Activated CD8-positive, alpha-beta memory T cell treated with anti-CD3 and anti-CD28 coated beads for 1 hour (primary cell): ENCODE measurements at regions not wholly inside any gene's neighbourhood (a gene's known extent, or its start where the extent isn't known, plus 50 kb on each side); places are given as distances from the start of the nearest gene placed in this dataset.
"Not testable (repeated sequence)": the region's sequence is repeated elsewhere in the genome, so short reads cannot be mapped to it uniquely, and the experiment has no call there.

Source experiments
- DNase-seq, 2 donors: peaks; one replicate each; pipeline ENCODE4 v3.0.0-alpha.2; 2020; ENCODE audit warnings: low read depth in 1 of 2; ENCODE audit errors: extremely low read depth in 1 of 2

DNA sequence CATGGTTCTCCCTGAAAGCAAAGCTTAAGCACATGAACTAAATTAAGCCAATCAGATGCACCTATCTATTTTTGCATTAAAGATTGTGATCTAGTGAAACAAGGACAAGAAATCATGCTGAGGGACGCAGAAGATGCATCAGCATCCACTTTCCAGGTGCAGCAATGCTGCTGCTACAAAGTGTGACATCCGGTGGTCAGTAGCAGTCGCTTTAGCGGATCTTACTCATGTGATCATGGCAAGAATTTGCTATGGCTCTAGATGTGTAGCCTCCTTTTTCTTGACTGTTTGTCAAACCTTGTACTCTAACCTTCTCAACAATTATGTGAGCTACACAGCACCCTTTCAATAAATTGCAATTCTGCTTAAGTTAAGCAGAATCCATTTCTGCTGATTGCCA lies 126.8 kb upstream of the SMLR1 start:
- DNase-seq: no peak

DNA sequence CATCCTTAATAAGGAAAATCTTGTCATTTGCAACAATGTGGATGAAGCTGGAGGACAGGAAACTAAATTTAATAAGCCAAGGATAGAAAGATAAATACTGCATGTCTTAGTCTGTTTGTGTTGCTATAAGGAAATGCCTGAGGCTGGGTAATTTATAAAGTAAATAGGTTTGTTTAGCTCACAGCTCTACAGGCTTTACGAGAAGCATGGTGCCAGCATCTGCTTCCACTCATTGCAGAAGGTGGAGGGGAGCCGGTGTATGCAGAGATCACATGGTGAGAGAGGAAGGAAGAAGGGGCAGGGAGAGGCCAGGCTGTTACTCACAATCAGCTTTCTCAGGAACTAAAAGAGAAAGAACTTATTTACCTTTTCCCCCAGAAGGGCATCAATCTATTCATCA lies 118.9 kb upstream of the SMLR1 start:
- no peak for DNase-seq

DNA sequence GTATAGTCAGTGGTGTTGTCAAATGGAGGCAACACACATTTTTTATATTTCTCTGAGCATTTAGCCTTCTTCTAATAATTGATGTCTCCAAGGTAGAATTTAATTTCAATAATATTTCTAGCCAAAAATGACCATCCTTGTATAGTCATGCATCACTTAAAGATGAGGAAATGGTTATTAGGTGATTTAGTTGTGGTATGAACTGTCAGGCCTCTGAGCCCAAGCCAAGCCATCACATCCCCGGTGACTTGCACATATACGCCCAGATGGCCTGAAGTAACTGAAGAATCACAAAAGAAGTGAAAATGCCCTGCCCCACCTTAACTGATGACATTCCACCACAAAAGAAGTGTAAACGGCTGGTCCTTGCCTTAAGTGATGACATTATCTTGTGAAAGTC lies 115.6 kb upstream of the SMLR1 start:
- not testable (repeated sequence) for DNase-seq

DNA sequence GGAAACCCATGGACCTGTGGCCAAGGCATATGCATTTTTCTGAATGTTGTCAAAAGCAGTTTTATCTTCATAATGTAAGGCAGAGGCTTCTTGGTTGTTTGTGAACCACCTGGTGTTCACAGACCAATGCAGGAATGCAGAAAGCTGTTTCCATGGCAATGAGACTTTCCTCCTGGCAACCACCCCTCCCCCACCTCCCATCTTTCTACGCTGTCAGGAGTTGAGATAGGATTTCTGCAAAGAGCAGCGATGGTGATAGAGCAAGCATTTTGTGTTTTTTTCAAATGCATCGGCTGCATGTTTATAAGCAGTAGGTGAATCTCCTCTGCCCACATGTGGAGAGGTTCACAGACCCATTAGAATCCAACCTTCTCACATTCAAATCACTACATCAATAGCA lies 114.1 kb upstream of the SMLR1 start:
- no peak for DNase-seq

DNA sequence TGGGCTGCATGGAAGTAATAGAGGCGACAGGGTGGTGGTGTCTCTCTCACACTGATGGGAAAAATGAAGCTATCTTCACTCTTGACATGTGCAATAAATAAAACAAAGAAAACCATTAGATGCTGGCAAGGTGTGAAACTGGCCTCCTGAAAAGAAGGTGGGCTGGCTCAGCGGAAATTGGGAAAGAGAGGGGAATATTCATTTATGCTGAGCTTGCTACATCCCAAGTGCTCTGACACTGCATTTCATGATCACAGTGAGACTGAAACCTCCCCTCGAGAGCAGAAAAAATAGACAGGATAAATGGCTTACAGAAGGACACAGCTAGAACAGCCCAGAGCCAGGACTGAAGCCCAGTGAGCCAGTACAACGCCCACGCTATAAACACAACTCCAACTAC lies 112.1 kb upstream of the SMLR1 start:
- no peak for DNase-seq

DNA sequence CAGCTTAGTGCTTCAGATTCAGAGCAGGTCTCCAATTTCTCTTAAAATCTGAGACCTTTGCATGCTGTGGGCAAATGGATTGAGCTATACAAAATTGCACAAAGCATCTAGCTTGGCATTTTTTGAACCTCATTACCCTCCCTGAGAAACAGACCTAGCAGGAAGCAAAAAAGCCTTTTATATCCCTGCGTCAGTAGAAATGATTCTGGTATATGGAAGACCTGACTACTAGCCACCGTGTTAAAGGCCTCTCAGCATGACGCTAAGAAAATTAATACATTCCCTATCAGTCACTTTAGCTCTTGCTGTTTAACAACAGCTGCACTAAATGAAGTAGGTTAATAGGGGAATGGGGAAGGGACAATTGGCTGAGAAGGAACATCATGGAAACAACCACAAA lies 110.7 kb upstream of the SMLR1 start:
- DNase-seq: no peak

DNA sequence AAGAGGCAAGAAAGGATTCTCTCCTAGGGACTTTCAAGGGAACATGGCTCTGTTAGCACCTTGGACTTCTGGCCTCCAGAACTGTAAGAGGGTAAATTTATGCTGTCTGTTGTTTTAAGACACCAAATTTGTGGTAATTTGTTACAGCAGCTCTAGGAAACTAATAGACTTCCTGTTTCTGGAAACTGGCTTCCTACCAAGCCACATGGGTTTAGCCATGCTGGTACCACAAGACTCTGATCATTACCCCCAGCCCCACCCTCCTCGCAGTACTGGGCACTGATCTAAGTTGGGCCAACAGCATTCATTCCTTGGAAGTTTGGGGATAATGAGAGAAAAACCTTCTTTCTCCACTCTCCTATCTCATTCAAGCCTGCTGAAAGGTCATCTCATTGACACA lies 109.5 kb upstream of the SMLR1 start:
- DNase-seq: no peak

DNA sequence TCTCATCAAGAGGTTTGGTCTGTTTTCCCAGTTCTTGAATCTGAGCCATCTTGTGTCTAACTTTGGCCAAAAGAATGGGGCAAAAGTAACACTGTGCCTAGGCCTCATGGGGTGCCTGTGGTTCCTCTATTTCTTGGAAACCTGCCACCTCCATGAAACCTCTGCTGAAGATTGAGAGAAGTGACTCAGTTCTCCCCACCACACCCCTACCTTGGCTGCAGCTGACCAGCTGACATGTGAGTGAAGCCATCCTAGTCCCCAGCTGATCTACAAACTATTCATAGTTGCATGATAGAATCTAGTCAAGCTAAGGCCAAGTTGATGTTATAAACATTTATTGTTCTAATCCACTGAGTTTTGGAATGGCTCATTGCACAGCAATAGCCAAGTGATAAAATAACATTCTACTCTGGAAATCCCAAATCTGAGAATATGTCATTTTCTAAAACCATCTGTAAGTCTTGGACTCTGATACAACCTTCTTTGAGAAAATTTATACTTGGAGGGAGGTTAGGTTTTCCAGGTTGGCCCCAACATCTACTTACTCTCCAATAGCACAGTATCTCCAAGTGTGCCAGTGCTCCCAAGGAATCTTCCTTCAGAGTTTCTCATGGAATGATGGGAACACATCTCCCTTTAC lies 107.0 kb upstream of the SMLR1 start:
- DNase-seq: no peak

DNA sequence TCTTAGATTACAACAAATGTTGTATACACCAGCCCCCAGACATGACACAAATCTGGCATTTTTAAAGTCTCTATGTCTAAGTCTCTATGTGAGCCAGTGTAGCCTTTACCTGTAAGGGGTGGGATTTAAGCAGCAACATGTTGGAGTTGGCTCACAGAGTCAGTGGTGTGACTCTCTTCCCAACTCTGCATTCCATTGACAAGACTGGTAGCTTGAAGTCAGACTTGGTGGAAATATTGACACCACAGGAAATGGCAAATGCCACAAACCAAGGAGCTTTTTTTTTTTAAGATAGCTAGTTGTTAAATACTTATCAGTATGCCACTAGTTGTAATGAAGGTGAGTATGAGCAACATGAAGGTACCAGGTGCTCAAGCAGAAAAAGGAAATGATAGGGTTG lies 103.1 kb upstream of the SMLR1 start:
- no peak for DNase-seq

DNA sequence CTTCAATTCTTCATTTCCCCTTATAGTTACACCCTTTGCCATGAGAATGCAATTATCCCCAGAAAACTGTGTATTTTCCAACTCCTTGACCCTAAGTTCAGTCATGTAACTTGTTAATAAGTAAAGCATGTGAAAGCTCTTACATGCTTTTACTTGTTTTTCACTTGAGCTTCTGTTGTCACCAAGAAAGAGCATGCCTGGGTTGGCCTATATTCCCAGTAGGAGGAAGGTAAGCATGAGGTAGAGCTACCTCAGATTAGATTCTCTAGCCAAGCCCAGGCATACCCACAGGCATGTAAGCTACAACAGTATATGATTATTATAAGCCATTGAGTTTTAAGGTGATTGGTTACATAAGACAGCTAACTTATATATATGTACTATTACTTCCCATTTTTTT lies 101.7 kb upstream of the SMLR1 start:
- no peak for DNase-seq

DNA sequence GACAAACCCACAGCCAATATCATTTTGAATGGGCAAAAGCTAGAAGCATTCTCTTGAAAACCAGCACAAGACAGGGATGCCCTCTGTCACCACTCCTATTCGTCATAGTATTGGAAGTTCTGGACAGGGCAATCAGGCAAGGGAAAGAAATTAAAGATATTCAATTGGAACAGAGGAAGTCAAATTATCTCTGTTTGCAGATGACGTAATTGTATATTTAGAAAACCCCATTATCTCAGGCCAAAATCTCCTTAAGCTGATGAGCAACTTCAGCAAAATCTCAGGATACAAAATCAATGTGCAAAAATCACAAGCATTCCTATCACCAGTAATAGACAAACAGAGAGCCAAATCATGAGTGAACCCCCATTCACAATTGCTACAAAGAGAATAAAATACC lies 99.1 kb upstream of the SMLR1 start:
- not testable (repeated sequence) for DNase-seq

DNA sequence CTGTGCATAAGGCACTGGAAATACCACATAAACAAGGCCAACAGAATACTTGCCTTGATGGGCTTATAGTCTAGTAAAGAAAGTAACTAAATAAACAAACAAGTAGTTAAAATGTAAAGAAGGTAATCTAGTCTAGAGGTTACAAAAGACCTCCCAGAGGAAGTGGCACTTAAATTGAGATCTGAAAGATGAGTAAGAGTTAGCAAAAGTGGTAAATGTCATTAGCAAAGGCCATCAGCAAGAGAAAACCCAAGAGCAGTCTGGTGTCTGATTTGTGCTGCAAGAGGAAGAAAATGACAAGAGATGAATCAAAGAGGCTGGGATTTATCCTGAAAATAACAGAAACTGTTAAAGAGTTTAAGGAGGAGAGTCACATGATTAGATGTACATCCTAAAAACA lies 96.6 kb upstream of the SMLR1 start:
- DNase-seq: no peak

DNA sequence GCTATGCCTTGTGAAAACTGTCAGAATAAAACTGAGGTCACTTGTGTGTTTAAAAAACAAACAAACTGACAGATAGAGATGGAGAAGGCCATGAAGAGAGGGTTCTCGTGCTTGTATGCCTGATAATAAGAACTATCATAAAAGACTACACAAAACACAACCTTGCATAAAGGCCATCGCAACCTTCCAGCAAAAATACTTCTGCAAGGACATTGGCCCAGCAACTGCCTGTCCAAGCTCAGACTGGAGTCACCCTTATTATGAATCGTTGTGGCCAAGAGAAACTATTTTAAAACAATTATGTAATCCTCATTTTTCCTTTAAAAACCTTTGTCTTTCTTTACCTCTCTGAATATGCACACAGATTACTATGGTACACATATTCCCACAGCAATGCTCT lies 93.0 kb upstream of the SMLR1 start:
- DNase-seq: no peak

DNA sequence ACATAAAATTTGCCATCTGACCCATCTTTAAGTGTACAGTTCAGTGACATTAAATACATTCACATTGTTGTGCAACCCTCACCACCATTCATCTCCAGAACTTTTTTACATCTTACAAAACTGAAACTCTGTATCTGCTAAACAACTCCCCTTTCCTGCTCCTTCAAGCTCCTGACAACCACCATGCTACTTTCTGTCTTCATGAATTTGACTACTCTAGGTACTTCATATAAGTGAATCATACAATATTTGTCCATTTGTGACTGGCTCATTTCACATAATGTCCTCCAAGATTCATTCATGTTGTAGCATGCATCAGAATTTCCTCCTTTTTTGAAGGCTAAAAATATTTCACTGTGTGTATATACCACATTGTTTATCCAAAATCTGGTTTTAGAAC lies 86.9 kb upstream of the SMLR1 start:
- DNase-seq: no peak

DNA sequence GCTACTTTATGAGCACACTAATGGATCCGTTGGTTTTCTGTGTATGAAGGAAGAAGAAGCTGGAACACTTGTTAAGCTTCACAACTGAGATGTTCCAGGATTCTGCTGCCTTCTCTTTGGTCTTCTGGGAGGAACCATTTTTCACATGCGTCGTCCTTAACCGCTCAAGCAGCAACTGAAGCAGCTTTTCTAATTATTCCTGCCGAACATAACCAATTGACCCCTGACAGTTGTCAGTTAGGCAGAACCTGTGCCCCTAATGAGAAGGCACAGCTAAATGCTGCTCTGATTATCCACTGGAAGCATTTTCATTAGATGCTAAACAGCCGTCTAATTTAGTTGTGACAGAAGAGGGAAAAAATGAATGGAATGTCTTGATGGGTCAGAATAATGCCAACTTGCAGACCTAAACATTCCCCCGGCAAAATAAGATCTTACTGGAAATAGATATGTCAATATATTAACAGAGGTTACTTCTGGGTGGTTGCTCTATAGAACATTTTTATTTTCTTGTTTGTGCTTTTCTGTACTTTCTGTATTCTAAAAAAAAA lies 85.0 kb upstream of the SMLR1 start:
- DNase-seq: no peak

DNA sequence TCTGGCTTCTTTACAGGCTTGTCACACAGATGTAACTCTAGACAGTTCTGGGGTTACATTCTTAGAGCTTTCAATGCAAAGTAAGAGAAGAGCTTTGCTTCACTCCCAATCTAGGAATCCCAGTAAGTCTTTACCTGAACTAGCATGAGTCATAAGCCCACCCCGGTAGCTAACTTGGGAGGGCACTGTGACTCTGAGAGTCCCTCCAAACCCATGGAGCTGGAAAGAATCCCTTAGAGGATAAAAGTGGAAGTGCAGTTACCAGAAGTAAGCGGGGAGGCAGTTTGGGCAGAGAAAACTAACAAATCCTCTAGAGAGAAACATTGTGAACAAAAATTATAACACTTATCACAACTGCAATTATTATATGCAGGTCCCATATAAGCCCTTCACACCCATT lies 84.0 kb upstream of the SMLR1 start:
- DNase-seq: no peak

DNA sequence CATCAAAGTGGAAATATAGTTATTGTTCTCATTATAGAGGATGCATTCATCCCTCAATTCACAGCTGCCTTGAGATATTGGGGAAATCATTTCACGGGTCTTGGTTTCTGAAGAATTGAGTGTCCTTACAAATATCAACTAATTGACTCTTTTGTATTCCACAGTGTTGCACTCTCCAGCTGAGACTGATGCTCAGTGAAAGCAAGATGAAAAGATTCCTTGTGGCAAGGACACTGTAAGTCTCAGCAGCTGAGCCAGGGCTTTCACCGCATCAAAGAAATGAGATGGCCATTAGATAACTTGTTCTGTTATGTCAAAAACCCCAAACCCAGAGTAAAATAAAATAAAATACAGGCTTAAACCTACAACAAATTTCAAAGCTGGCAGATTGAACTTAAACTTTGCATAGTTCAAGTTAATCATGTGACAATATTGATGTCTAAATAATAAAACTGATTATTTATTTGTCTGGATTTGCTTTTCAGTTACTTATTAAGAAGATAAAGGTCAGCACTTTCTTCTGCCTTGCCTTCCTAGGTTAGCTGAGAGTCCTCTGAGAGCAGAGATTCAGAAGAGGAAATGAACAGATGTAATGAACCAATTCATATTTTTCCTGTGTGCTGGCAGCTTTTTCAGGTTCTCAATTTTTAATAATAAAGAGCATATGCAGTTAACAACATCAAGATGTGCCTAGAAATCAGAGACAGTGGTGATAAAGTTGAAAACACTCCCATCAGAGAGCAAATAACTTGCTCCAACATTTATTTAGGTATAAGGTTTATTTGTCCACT lies 82.4 kb upstream of the SMLR1 start:
- no peak for DNase-seq

DNA sequence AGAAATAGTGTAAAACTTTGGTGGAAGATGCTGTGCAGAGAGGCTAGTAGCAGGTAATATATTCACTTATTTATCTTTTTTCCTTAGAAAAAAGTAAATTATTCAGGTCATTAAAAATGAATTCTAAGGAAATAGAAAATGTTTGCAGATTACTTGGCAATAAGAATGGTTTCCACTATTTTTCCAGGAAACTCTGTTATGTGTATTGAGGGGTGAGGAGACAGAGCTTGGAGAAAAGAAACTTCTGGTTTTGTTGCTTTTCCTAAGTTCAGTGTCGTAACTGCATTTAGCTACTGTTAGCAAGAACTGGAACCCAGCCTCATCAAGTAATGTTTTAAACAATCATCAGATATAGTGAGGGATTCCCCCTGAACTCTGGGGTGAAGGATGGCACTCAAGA lies 79.2 kb upstream of the SMLR1 start:
- no peak for DNase-seq

DNA sequence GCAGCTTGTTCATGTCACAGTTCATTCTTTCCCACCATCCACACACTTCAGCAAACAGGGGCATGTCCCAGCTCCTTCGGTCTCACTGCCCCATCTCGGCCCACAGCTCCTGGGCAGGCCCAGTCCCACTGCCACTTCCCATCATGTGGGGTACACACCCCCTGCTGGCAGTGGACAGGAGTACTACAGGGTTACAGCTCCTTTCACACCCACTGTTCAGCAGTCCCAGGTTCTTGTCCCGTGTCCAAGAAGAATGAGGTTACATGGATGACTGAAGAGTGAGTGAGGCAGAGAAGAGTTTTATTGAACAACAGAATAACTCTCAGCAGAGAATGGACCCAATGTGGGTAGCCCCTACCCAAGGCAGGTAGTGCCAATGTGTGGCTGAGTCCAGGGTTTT lies 77.8 kb upstream of the SMLR1 start:
- DNase-seq: no peak

DNA sequence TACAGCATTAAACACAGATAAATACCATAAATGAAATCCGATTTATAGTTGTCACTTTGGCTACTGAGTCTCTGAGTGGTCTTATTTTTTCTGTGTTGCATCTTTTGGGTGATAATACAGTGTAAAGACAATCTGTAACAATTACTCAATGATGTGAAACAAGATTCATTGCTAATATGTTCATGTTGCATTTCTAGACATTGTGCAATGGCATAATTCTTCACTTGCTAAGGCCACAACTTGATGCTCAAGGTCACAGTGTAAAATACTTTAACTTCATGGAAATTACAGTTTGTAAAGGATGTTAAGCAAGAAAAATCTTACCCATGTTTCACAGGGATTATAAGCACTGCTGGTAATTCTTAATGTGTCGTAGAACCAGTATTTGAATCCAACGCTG lies 74.9 kb upstream of the SMLR1 start:
- no peak for DNase-seq

DNA sequence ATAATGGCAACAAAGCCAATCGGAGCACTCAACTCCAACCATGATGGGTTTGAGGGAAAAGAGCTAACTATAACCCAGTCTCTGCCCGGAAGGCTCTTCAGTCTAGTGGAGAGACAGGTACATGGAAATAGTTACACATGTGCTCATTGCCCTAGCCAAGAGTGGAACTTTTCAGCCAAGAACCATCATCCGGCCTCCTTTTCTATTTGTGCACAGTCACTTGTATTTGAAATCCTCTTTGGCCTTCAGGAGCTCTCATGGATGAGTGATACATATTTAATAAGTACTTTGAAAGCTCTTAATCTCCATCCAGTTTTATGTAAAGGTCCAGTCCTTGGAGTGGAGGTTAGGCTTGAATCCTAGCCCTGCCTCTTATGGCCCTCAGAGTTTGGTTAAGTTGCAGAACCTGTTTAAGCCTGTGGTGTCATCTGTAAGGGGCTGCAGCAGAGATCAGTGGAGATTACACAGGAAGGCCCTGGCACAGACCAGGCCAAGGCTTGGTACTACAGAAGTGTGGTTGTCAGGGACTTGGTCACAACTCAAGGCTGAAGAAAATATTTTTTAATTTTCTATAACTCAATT lies 72.3 kb upstream of the SMLR1 start:
- no peak for DNase-seq

DNA sequence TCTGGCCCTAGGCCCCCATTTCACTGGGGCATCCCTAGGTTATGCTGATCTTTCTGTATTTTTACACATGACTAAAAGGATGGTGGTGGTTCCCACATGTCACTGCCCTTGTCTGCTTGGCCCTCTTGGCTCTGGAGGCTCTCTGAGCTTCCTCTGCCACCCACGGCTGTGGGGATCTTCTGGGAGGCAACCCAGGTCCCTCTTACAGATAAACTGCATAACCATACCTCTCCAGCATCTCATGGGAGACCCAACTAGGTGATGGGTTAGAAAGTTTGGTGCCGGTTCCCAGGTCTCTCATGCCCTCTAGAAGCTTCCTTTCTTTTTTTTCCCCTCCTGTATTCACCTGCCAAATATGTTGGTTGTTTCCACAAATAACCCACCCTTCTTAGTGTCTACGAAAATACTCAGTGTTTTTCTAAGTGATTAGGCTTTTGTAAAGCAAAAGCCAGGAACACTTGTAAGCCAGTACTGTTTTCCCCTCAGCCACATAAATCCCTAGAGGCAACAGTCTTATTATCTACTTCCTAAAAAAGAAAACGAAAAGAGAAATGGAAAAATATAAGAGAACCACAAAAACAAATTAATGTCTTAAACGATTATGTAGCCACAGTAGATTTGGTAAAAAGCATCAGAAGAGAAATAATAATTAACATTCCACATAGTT lies 71.7 kb upstream of the SMLR1 start:
- no peak for DNase-seq
